GM13977 (cell line): ENCODE measurements at regions not wholly inside any gene's neighbourhood (a gene's known extent, or its start where the extent isn't known, plus 50 kb on each side); places are given as distances from the start of the nearest gene placed in this dataset.

ENCODE experiments used
- DNase-seq: peaks from one replicate; pipeline ENCODE4 v3.0.0; 2012; ENCODE audit warnings: low spot score
- in situ Hi-C: fragments of 300-500 bp; cut with MboI; formaldehyde crosslinking; loops from one replicate; pipeline ENCODE4 v1.12.0; 2022; ENCODE audit warnings: low sequenced_read_pairs, low pct_unique_long_range_greater_than_20kb, mixed read lengths, inconsistent platforms; ENCODE audit not compliant: unreplicated experiment
- TF ChIP-seq, protein P1 (sequence below): IDR thresholded peaks from 2 replicates; pipeline ENCODE4 v1.5.1; 2012; ENCODE audit warnings: mild to moderate bottlenecking, control low read depth; ENCODE audit not compliant: insufficient read depth; ENCODE audit errors: extremely low read depth, missing control alignments

- TF ChIP-seq, protein P1, sequence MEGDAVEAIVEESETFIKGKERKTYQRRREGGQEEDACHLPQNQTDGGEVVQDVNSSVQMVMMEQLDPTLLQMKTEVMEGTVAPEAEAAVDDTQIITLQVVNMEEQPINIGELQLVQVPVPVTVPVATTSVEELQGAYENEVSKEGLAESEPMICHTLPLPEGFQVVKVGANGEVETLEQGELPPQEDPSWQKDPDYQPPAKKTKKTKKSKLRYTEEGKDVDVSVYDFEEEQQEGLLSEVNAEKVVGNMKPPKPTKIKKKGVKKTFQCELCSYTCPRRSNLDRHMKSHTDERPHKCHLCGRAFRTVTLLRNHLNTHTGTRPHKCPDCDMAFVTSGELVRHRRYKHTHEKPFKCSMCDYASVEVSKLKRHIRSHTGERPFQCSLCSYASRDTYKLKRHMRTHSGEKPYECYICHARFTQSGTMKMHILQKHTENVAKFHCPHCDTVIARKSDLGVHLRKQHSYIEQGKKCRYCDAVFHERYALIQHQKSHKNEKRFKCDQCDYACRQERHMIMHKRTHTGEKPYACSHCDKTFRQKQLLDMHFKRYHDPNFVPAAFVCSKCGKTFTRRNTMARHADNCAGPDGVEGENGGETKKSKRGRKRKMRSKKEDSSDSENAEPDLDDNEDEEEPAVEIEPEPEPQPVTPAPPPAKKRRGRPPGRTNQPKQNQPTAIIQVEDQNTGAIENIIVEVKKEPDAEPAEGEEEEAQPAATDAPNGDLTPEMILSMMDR: no peak
- in situ Hi-C loops: no loop called here
- peak; percentile 24 for DNase-seq
These were observed 429.5 kb downstream of the CCDC85A start for GRCh38 chr2:56613254-56613653.

GRCh38 chr2:56613920-56614319, 430.1 kb downstream of the CCDC85A start:
- in situ Hi-C loops: no loop called here

DNA sequence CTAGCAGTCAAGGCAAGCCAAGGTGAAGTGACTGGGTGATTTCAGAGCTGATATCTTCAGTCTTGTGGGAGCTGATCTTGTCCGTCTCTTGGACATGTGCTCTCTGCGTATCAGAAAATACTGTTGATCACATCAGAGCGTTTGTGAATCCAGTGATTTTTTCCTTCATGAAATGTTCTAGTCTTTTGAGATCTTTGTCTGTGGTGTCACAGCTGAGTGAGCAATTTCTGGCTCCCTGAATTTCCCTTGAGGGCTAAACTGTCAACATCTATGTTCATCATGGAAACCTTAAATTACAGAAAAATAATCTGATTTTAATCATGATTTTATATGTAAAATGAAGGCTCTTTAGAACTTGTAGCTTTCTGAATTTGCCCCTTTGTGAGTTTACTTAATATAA, 432.0 kb downstream of the CCDC85A start:
- no peak for DNase-seq
- TF ChIP-seq, protein P1: no peak
- in situ Hi-C loops: no loop called here

More at GRCh38 chr2:56613920-56614319, 430.1 kb downstream of the CCDC85A start:
- DNase-seq: no peak
- TF ChIP-seq, protein P1: no peak

DNA sequence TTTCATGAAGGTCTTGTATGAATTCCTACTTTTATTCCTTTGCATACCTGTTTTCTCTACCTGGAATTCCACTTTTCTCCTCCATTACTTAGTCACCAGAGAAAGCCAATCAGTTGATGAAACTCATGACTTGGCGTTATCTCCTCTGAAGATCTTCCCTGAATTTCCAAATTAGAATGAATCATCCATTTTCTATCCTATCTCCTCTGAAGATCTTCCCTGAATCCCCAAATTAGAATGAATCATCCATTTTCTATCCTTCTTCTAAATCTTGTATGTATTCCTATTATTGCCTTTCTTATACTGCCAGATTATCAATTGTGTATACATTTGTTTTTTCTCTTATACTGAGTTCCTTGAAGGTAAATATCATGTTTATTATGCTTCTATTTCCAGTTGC, 440.4 kb downstream of the CCDC85A start:
- in situ Hi-C loops: no loop called here
- TF ChIP-seq, protein P1: no peak
- no peak for DNase-seq

GRCh38 chr2:56626927-56627326, 443.1 kb downstream of the CCDC85A start:
- TF ChIP-seq, protein P1: no peak
- in situ Hi-C loops: no loop called here
- no peak for DNase-seq

GRCh38 chr2:56630286-56630685, 446.5 kb downstream of the CCDC85A start:
- TF ChIP-seq, protein P1: no peak
- in situ Hi-C loops: no loop called here

GRCh38 chr2:56647997-56648396, 464.2 kb downstream of the CCDC85A start:
- TF ChIP-seq, protein P1: no peak
- DNase-seq: no peak
- in situ Hi-C loops: no loop called here

More at GRCh38 chr2:56630286-56630685, 446.5 kb downstream of the CCDC85A start:
- DNase-seq: no peak
